ENCODE measurements at regions not wholly inside any gene's neighbourhood (a gene's known extent, or its start where the extent isn't known, plus 50 kb on each side); places are given as distances from the start of the nearest gene placed in this dataset.

DNA sequence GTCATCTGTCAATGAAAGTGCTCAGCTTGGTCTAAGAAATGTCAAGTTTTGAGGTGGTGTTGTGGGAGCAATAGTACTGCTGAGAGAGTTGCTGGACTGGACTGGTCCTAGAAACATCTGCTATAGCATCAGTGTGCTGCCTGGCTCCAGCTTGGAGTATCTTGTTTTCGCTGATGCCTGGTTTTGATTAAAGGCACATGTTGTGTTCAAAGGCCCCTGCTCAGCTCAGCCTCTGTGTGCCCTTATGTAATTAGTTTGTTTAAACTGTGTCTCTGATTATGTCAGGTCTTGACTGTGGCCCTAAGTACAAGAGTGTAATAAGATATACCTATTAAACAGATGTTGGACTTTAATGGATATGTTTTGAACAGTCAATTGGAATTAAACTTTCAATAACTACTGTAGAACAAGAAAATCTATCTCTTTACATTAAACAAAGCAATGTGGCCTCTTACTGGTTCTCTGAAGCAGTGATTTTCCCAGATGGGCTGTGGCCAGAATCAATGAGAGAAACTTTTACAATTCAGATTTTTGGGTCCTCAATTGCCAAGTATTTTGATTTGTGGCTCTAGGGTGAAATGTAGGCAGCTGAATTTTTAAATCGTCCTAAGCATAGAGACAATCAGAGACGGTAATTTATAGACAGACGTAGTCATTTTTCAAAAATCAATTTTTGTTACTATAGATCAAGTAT, 668.2 kb downstream of the DHX35 start:
- Histone ChIP-seq H3K9ac (replicated peaks in 1 of 4; ENCODE audit: extremely low read depth in 1 of 4, low read depth in 3 of 4, low read length in 3 of 4) (no peak overlapping the region), H2AFZ (ENCODE audit: low read length) (no peak overlapping the region), H3K18ac (ENCODE audit: extremely low read depth, low read length) (no peak overlapping the region), H3K4me1 (replicated peaks in 1 of 4; ENCODE audit: control insufficient read depth in 3 of 4, insufficient read depth in 4 of 4, low read length in 3 of 4) (no peaks in the 10 kb centered on the region), H3K4me2 (ENCODE audit: insufficient read depth in 1 of 2, low read depth in 2 of 2, low read length in 2 of 2) (no peak overlapping the region), H3K4me3 (ENCODE audit: extremely low read depth in 1 of 4, insufficient read depth in 2 of 4, low read depth in 3 of 4, low read length in 4 of 4) (no peak overlapping the region), H3K27ac (ENCODE audit: low read depth, low read length) (no peak overlapping the region), H4K91ac (replicated peaks; ENCODE audit: insufficient read length, low read length) (no peak overlapping the region), H2BK120ac (replicated peaks; ENCODE audit: low read depth, low read length) (no peak overlapping the region), H3K23me2 (ENCODE audit: low read depth, low read length) (no peaks in the 10 kb centered on the region; the same call in 1 of the 2 replicates), H3K79me1 (ENCODE audit: low read depth, low read length) (no peaks in the 10 kb centered on the region), H4K20me1 (replicated peaks in 1 of 2; ENCODE audit: control insufficient read depth in 1 of 2, insufficient read depth in 2 of 2, low read length in 2 of 2) (no peaks in the 10 kb centered on the region), H3K56ac (replicated peaks; ENCODE audit: insufficient read length, low read depth, low read length) (no peak overlapping the region), H3K23ac (ENCODE audit: insufficient read length) (no peak overlapping the region), H3K27me3 (replicated peaks in 1 of 4; ENCODE audit: control insufficient read depth in 3 of 4, extremely low read depth in 1 of 4, insufficient read depth in 3 of 4, low read length in 3 of 4) (no peaks in the 10 kb centered on the region), H2BK5ac (ENCODE audit: low read depth, low read length) (no peak overlapping the region), H3K9me3 (ENCODE audit: insufficient read depth in 2 of 2, low read depth in 1 of 2, low read length in 1 of 2) (no peaks in the 10 kb centered on the region), H2BK15ac (ENCODE audit: low read length) (no peak overlapping the region), H3K14ac (ENCODE audit: insufficient read length) (no peak overlapping the region), H2AK5ac (ENCODE audit: low read depth, low read length) (no peak overlapping the region), H2BK12ac (ENCODE audit: low read depth, low read length) (no peak overlapping the region), H4K8ac (ENCODE audit: extremely low read depth, insufficient read depth, low read length) (no peak overlapping the region), H3K4ac (replicated peaks; ENCODE audit: insufficient read length, low read depth, low read length) (no peak overlapping the region), H3K36me3 (ENCODE audit: control insufficient read depth in 2 of 4, insufficient read depth in 4 of 4, low read length in 3 of 4) (no peaks in the 10 kb centered on the region), H2BK20ac (ENCODE audit: low read length) (no peak overlapping the region), H3K79me2 (ENCODE audit: control insufficient read depth in 1 of 2, insufficient read depth in 2 of 2, low read length in 2 of 2) (no peaks in the 10 kb centered on the region), H4K5ac (ENCODE audit: insufficient read length, low read depth, low read length) (no peak overlapping the region)
- FAIRE-seq (no peak), DNase-seq (ENCODE audit: low read depth in 1 of 2, low spot score in 2 of 2) (no peak)
- WGBS, 2 experiments (ENCODE audit: extremely low coverage in 1 of 2, insufficient coverage in 1 of 2, insufficient read length in 1 of 2, insufficient replicate concordance in 2 of 2, low coverage in 1 of 2, low lambda C conversion rate in 2 of 2, missing lambda C conversion rate in 1 of 2), result 93% methylated on average over 4 of the region's 4 CpGs; no CpG with 5 or more reads in 1 of the 2 experiments
- POLR2A ChIA-PET (ENCODE audit: partially characterized antibody), result no interaction called here
- CTCF ChIA-PET (ENCODE audit: partially characterized antibody), result interaction anchor here (1.1 to 1.4 kb wide), 2 partner anchors 11 to 28 kb away, joined by 4 read pairs; no protein-coding TSS in a partner anchor
- TF ChIP-seq CEBPB (IDR thresholded peaks at IDR 0.05; ENCODE audit: low read depth, low read length) (no peak), CHD1 (IDR thresholded peaks at IDR 0.05; ENCODE audit: low read depth, low read length) (no peak), TAF7 (optimal IDR thresholded peaks at IDR 0.05; ENCODE audit: borderline replicate concordance, low read depth, low read length) (no peak), HDAC6 (IDR thresholded peaks at IDR 0.05; ENCODE audit: low read depth, low read length) (no peak), EZH2 (IDR thresholded peaks at IDR 0.05; ENCODE audit: low read depth, low read length, severe bottlenecking) (no peak)
